ENCODE measurements at regions not wholly inside any gene's neighbourhood (a gene's known extent, or its start where the extent isn't known, plus 50 kb on each side); places are given as distances from the start of the nearest gene placed in this dataset.

GRCh38 chr4:125062115-125063050 is 252.4 kb upstream of the FAT4 start:
- no peak for DNase-seq (ENCODE audit: low spot score)

- no peak for DNase-seq (ENCODE audit: low spot score)
These were observed 254.4 kb upstream of the FAT4 start for GRCh38 chr4:125060376-125060775.

GRCh38 chr4:125049711-125050110 is 265.0 kb upstream of the FAT4 start:
- DNase-seq (ENCODE audit: low spot score), result no peak

- DNase-seq (ENCODE audit: low spot score), result no peak
These were observed 269.4 kb upstream of the FAT4 start for GRCh38 chr4:125045311-125045710.

GRCh38 chr4:125044886-125045285 is 269.9 kb upstream of the FAT4 start:
- DNase-seq (ENCODE audit: low spot score), result no peak

GRCh38 chr4:125043486-125043885 is 271.3 kb upstream of the FAT4 start:
- no peak for DNase-seq (ENCODE audit: low spot score)

GRCh38 chr4:125042041-125042440 is 272.7 kb upstream of the FAT4 start:
- no peak for DNase-seq (ENCODE audit: low spot score)

GRCh38 chr4:125041372-125041930 is 273.3 kb upstream of the FAT4 start:
- DNase-seq (ENCODE audit: low spot score), result no peak

GRCh38 chr4:125039550-125039949 is 275.2 kb upstream of the FAT4 start:
- DNase-seq (ENCODE audit: low spot score), result no peak

GRCh38 chr4:125022855-125023501 is 291.8 kb upstream of the FAT4 start:
- DNase-seq (ENCODE audit: low spot score), result no peak

- DNase-seq (ENCODE audit: low spot score), result no peak
These were observed 293.6 kb upstream of the FAT4 start for GRCh38 chr4:125021189-125021588.

GRCh38 chr4:125020089-125021034 is 294.4 kb upstream of the FAT4 start:
- DNase-seq (ENCODE audit: low spot score), result no peak

- no peak for DNase-seq (ENCODE audit: low spot score)
These were observed 297.9 kb upstream of the FAT4 start for GRCh38 chr4:125016892-125017299.

GRCh38 chr4:125013891-125014290 is 300.9 kb upstream of the FAT4 start:
- DNase-seq (ENCODE audit: low spot score), result no peak

GRCh38 chr4:125011646-125012045 is 299.1 kb upstream of the ANKRD50 start:
- no peak for DNase-seq (ENCODE audit: low spot score)

- no peak for DNase-seq (ENCODE audit: low spot score)
These were observed 298.4 kb upstream of the ANKRD50 start for GRCh38 chr4:125010796-125011503.

GRCh38 chr4:125008676-125009075 is 296.1 kb upstream of the ANKRD50 start:
- no peak for DNase-seq (ENCODE audit: low spot score)

- DNase-seq (ENCODE audit: low spot score), result no peak
These were observed 292.1 kb upstream of the ANKRD50 start for GRCh38 chr4:125004676-125005075.

- no peak for DNase-seq (ENCODE audit: low spot score)
These were observed 291.3 kb upstream of the ANKRD50 start for GRCh38 chr4:125003840-125004239.

- DNase-seq (ENCODE audit: low spot score), result no peak
These were observed 285.5 kb upstream of the ANKRD50 start for GRCh38 chr4:124997991-124998390.

GRCh38 chr4:124997124-124997523 is 284.6 kb upstream of the ANKRD50 start:
- DNase-seq (ENCODE audit: low spot score), result no peak

Data from activated CD4-positive, alpha-beta T cell treated with anti-CD3 and anti-CD28 coated beads, Interleukin-2, Interleukin-4, amounts not matched to agents 100 ng/mL and 50 ng/mL, durations not matched to agents 16 hours and 8 hours (primary cell).